Dedifferentiated amniotic fluid mesenchymal stem cell (primary cell): ENCODE measurements at regions not wholly inside any gene's neighbourhood (a gene's known extent, or its start where the extent isn't known, plus 50 kb on each side); places are given as distances from the start of the nearest gene placed in this dataset.
A peak's percentile ranks its signal among the peaks of the same experiment; 100 is the strongest.

Experiments
- DNase-seq: peaks from one replicate; pipeline ENCODE4 v3.0.0-alpha.2; 2016; ENCODE audit errors: extremely low spot score

GRCh38 chr10:88082806-88083596, 219.6 kb downstream of the PTEN start:
- DNase-seq: no peak

GRCh38 chr10:88083597-88083989, 220.2 kb downstream of the PTEN start:
- no peak for DNase-seq

DNA sequence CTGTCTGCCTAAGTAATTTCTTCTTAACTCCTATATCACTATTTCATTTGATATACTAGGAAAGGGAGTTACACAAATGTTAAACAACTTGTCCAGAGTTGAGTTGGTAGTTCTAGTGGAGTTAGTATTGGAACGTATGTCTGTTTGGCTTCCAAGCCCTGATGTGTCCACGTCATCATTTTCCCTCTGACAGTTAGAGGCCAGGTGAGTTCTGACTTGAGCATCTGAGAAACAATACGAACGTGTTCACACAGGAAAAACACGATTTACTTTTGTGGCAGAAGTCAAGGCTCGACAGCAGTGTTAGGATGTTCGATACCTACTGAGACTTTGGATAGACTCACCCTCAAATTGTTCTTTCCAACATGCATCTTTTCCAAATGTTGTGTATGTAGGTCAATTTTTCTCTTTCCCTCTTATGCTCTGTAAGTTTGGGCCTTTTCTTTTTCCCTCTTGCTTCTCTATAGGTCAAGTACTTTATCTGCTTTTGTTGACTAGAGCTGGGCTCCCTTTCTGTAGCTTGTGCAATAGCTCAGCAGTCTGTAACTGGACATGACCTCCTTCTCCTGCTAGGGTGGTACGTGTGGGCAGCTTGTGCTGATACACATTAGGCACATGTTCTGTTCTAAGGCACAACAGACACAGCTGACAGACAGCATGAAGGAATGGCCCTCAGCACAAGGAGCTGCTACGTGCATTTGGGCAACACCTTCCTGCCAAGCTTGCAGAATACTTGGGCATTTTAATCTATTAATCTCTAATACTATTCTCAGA, 222.9 kb downstream of the PTEN start:
- DNase-seq: no peak

- DNase-seq: peak; percentile 19
Measured at GRCh38 chr10:88088441-88089340, 225.3 kb downstream of the PTEN start.

- no peak for DNase-seq
Measured at GRCh38 chr10:88089498-88089897, 226.1 kb downstream of the PTEN start.

DNA sequence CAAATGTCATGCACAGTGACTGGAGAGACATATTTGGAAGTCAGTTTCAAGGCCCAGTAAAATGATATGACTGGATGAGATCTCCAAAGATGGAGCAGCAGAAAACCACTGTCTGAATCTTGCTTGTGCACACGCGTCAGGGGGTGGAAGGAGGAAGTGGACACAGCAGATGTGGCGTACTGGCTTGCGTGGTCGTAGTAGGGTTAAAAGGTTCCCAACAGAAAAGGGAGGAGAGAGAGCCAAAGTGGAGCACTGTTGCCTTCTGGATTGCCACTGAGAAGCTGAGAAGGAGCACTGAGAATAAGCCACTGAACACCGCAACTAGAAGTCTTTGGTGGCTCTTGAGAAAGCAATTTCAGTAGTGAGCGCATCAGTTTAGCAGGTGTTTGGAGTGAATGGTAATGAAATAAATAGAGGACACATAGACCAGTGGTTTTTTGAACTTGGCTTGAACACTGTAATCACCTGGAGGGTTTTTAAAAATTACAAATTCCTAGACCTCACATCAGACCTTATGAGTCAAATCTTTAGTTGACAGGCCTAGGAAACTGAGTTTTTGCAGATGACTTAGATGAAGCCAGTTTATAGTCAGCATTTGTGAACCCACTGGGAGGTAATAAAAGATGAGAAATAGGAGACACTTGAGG, 227.3 kb downstream of the PTEN start:
- DNase-seq: no peak

GRCh38 chr10:88091490-88092061, 228.2 kb downstream of the PTEN start:
- DNase-seq: no peak

DNA sequence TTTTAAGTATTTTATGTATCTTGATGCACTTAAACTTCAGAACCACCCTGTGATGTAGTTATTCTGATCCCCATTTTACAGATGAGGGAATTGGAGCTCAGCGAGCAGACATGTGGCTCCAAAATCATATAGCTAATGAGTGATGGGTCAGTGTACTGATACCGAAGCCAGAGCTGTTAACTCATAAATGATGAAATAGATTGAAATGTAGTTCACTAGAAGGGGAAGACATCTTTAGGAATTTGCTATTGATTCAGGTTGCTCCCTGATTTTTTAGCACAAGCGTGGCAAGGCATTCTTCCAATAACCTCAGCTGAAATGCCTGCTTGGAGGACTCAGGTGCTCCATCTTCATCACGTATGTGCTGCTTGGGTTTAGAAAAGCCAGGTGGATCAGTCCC, 228.8 kb downstream of the PTEN start:
- DNase-seq: no peak

DNA sequence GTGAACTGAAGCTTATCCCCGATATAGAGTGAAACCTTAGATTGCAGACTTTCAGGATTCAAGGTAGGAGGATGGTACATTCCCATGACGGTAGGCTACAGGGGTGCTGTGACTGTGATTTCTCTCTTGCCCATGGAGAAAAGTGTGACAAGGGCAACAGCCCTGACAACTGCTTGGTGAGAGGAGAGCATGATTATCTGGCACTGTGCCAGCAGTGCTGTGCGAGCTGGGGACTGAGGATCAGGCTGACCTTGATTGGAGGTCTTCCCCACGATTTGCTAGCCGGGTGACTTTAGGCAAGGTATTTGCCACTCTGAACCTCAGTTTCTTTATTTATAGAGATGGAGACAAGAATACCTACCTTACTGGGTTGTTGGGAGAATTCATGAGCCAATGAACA, 229.5 kb downstream of the PTEN start:
- no peak for DNase-seq

DNA sequence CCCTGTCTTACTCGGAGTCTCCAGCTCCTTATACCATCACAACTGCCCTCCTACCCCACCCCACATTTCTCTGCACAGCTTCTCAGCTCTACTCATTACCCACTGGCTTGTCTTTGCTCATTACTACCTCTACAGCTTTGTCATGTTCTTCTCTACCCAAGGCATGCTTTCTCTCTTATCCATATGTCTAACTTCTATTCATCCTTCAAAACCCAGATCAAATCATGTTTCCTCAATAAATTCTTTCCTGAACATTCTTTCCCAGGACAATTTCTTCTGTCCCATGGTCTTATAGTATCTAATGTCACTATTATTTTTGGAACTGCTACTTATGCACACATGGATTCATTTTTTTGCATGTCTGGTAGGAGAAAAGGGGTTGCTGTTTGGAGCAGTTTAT, 231.4 kb downstream of the PTEN start:
- DNase-seq: no peak

DNA sequence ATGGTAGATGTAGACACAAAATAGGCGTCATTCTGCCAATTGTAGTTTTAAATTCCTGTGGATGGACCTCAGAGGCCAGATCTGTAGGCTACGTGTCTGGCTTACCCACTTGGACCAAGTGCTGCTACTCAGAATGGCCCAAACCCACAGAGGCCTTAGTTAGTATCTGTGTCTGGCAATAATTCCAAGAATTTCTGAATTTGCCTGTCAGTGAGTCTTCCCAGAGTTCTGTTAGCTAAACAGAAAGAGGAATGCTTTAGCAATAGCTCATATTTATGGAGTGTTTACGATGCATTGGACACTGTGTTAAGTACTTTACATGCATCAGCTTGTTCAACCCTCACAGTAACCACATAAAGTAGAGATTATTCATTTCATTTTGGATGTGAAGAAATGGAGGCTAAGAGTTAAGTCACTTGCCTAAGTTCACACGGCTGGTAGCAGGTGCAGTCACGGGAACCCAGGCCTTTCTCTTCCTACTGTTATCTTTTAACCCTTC, 231.8 kb downstream of the PTEN start:
- no peak for DNase-seq

- DNase-seq: no peak
Measured at GRCh38 chr10:88095778-88096431, 232.5 kb downstream of the PTEN start.

- no peak for DNase-seq
Measured at GRCh38 chr10:88097092-88097516, 233.7 kb downstream of the PTEN start.

DNA sequence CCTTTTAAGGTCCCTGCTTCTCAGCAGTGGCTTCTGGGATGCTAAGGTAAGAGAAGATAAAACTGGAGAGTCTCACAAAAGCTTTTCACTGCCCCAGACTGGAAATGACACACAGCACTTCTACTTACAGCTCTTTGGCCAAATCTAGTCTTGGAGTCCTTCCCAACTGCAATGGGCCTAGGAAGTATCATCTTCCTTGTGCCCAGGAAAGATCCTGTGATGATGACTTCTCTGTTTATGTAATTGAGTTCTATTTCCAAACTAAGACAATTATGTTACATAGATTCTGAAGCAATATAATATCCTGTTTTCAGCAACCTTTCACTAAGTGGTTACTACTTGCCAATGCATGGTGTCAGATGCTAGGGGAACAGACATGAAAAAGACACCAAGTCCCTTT, 234.1 kb downstream of the PTEN start:
- no peak for DNase-seq

DNA sequence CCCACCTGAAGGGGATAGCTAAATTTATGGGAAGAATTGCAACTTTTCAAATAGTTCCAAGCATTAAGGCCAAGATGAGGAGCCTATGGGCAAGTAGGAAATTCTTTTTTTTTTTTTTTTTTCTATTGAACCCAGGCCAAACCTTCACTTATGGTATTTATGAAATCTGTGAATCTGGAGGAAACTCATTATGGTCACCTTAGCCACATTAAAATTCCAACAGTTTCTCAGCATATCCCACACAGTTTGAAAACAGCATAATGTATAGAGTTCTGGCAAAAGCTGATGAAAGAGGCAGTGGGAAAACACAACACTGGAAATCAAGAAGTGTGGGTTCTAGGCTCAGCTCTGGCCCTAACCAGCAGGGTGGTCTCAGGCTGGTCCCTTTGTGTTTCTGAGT, 236.9 kb downstream of the PTEN start:
- DNase-seq: no peak

DNA sequence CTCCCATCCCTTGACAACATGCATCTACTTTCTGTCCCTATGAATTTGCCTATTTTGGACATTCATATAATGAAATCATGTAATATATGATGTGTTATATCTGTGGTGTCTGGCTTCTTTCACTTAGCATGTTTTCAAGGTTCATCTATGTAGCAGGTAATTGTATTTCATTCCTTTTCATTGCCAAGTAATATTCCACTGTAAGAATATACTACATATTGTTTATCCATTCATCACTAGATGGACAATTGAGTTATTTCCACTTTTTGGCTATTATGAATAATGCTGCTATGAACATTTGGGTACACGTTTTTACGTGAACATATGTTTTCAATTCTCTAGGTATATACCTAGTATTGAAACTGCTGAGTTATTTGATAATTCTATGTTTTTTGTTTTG, 238.2 kb downstream of the PTEN start:
- DNase-seq: no peak

GRCh38 chr10:88103576-88103975, 240.2 kb downstream of the PTEN start:
- DNase-seq: no peak

- no peak for DNase-seq
Measured at GRCh38 chr10:88104223-88104622, 240.8 kb downstream of the PTEN start.

DNA sequence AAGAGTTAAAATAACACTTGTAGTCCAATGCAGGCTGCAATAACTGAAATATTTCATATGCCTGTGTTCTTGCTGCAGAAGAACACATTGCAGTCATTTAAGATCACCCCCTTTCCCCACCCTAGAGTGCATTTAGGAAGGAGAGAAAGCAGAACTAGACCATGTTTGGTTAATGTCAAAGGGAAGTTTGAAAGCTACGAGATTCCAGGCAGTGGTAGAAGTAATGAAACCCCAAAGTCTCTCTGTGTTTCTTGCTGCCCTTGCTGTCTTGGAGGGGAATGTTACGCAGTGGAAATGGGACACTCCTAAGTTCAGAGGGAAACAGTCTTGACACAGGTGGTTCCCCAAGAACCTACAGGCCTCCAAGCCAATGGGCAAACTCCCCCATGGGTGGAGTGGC, 242.9 kb downstream of the PTEN start:
- DNase-seq: no peak

- DNase-seq: no peak
Measured at GRCh38 chr10:88107296-88108097, 244.1 kb downstream of the PTEN start.
